ENCODE measurements at regions not wholly inside any gene's neighbourhood (a gene's known extent, or its start where the extent isn't known, plus 50 kb on each side); places are given as distances from the start of the nearest gene placed in this dataset.

GRCh38 chr9:119963258-119963797, 594.1 kb upstream of the BRINP1 start (continued):
- TF ChIP-seq ATF3 (IDR thresholded peaks at IDR 0.05) (no peak), POLR2AphosphoS5 (IDR thresholded peaks at IDR 0.05; ENCODE audit: low read depth, low read length) (no peak), REST (IDR thresholded peaks at IDR 0.05; ENCODE audit: low read depth) (no peak), ZBTB33 (IDR thresholded peaks at IDR 0.05; ENCODE audit: extremely low read depth, insufficient replicate concordance, low read length) (no peak), EZH2phosphoT487 (IDR thresholded peaks at IDR 0.05; ENCODE audit: borderline replicate concordance) (no peak), TCF7L2 (IDR thresholded peaks at IDR 0.05; ENCODE audit: borderline replicate concordance, extremely low read depth, insufficient read depth, insufficient read length) (no peak), SIN3A (IDR thresholded peaks at IDR 0.05; ENCODE audit: low read depth) (no peak)

Measured in HCT116 (cell line).